Fibroblast of pulmonary artery (primary cell): ENCODE measurements at regions not wholly inside any gene's neighbourhood (a gene's known extent, or its start where the extent isn't known, plus 50 kb on each side); places are given as distances from the start of the nearest gene placed in this dataset.

ENCODE experiments used
- DNase-seq: peaks from one replicate; pipeline ENCODE4 v3.0.0-alpha.2; 2010; ENCODE audit warnings: low read depth
- H3K4me3 ChIP-seq: replicated peaks from 2 replicates; pipeline ENCODE4 v1.5.1; 2011; ENCODE audit warnings: low read depth, mild to moderate bottlenecking, control low read depth, low read length, moderate library complexity
- CTCF ChIP-seq: IDR thresholded peaks from 2 replicates; pipeline ENCODE4 v1.5.1; 2011; ENCODE audit warnings: mild to moderate bottlenecking, control low read depth, low read length, inconsistent platforms; ENCODE audit errors: missing control alignments

- TF ChIP-seq CTCF, result no peak
- no peak for DNase-seq
- H3K4me3 ChIP-seq, result no peak overlapping the region
Observed at GRCh38 chr4:11622961-11623725, 194.4 kb upstream of the HS3ST1 start.

GRCh38 chr4:11620861-11621260, 192.2 kb upstream of the HS3ST1 start:
- DNase-seq, result no peak
- TF ChIP-seq CTCF, result no peak
- no peak overlapping the region for H3K4me3 ChIP-seq

GRCh38 chr4:11618666-11619282, 190.1 kb upstream of the HS3ST1 start:
- DNase-seq, result no peak
- no peak for TF ChIP-seq CTCF
- H3K4me3 ChIP-seq, result no peak overlapping the region

- no peak for DNase-seq
- no peak for TF ChIP-seq CTCF
- no peak overlapping the region for H3K4me3 ChIP-seq
Observed at GRCh38 chr4:11616856-11617255, 188.2 kb upstream of the HS3ST1 start.

- no peak overlapping the region for H3K4me3 ChIP-seq
- TF ChIP-seq CTCF, result no peak
- peak; percentile 30 for DNase-seq
Observed at GRCh38 chr4:11615601-11616000, 186.9 kb upstream of the HS3ST1 start.

- no peak for TF ChIP-seq CTCF
Observed at GRCh38 chr4:11614426-11614825, 185.7 kb upstream of the HS3ST1 start.

GRCh38 chr4:11611868-11612267, 183.2 kb upstream of the HS3ST1 start:
- DNase-seq, result no peak
- TF ChIP-seq CTCF, result no peak
- no peak overlapping the region for H3K4me3 ChIP-seq

More at GRCh38 chr4:11614426-11614825, 185.7 kb upstream of the HS3ST1 start:
- no peak overlapping the region for H3K4me3 ChIP-seq
- no peak for DNase-seq
